HL-60 (cell line): ENCODE measurements at regions not wholly inside any gene's neighbourhood (a gene's known extent, or its start where the extent isn't known, plus 50 kb on each side); places are given as distances from the start of the nearest gene placed in this dataset.

ENCODE experiments used
- DNase-seq, 2 experiments: peaks; one replicate each; pipeline ENCODE4 v3.0.0-alpha.2; 2010 to 2020; ENCODE audit warnings: low read depth in 1 of 2, low spot score in 1 of 2
- H3K27ac ChIP-seq: fragments of 250-450 bp; sonication (Bioruptor Pico); replicated peaks from 2 replicates; pipeline ENCODE4 v1.5.1; 2020; ENCODE audit warnings: mild to moderate bottlenecking, moderate library complexity
- H3K27me3 ChIP-seq: fragments of 250-450 bp; sonication (Bioruptor Pico); 2 replicates; pipeline ENCODE4 v1.5.1; 2021; ENCODE audit warnings: mild to moderate bottlenecking, moderate library complexity; ENCODE audit not compliant: insufficient read depth, poor library complexity, severe bottlenecking
- H3K4me3 ChIP-seq: replicated peaks from 2 replicates; pipeline ENCODE4 v1.5.1; 2011; ENCODE audit warnings: mild to moderate bottlenecking, control low read depth, low read length; ENCODE audit not compliant: insufficient read depth
- CTCF ChIP-seq: IDR thresholded peaks from one replicate; pipeline ENCODE4 v1.5.1; 2011; ENCODE audit warnings: low read length, control low read depth, inconsistent platforms; ENCODE audit not compliant: insufficient read depth
- GABPA ChIP-seq: IDR thresholded peaks from 2 replicates; pipeline ENCODE4 v1.6.1; 2012; ENCODE audit warnings: low read depth
- POLR2AphosphoS5 ChIP-seq: IDR thresholded peaks from 2 replicates; pipeline ENCODE4 v1.6.1; 2012; ENCODE audit warnings: low read depth
- SPI1 ChIP-seq: IDR thresholded peaks from 2 replicates; pipeline ENCODE4 v1.6.1; 2012; ENCODE audit warnings: low read depth, mild to moderate bottlenecking, borderline replicate concordance
- TF ChIP-seq, protein P1 (sequence below): IDR thresholded peaks from 2 replicates; pipeline ENCODE4 v1.6.1; 2012; ENCODE audit warnings: low read depth; ENCODE audit not compliant: insufficient replicate concordance

DNA sequence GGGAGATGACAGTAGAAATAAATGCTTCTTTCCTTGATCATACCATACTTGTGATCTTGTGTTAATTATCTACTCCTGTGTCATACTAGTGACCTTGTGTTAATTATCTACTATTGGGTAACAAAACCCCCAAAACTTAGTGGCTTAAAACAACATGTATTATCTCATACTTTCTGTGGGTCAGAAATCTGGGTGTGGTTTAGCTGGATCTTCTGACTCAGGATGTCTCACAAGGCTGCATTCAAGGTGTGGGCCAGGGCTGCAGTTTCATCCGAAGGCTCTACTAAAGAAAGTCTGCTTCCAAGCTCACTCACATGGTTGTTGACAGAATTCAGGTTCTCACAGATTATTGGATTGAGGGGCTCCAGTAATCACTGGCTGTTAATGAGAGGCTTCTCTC, 70.3 kb upstream of the NDP start:
- no peaks in the 10 kb centered on the region for H3K27me3 ChIP-seq
- DNase-seq: no peak
- no peak overlapping the region for H3K27ac ChIP-seq
- TF ChIP-seq, protein P1, sequence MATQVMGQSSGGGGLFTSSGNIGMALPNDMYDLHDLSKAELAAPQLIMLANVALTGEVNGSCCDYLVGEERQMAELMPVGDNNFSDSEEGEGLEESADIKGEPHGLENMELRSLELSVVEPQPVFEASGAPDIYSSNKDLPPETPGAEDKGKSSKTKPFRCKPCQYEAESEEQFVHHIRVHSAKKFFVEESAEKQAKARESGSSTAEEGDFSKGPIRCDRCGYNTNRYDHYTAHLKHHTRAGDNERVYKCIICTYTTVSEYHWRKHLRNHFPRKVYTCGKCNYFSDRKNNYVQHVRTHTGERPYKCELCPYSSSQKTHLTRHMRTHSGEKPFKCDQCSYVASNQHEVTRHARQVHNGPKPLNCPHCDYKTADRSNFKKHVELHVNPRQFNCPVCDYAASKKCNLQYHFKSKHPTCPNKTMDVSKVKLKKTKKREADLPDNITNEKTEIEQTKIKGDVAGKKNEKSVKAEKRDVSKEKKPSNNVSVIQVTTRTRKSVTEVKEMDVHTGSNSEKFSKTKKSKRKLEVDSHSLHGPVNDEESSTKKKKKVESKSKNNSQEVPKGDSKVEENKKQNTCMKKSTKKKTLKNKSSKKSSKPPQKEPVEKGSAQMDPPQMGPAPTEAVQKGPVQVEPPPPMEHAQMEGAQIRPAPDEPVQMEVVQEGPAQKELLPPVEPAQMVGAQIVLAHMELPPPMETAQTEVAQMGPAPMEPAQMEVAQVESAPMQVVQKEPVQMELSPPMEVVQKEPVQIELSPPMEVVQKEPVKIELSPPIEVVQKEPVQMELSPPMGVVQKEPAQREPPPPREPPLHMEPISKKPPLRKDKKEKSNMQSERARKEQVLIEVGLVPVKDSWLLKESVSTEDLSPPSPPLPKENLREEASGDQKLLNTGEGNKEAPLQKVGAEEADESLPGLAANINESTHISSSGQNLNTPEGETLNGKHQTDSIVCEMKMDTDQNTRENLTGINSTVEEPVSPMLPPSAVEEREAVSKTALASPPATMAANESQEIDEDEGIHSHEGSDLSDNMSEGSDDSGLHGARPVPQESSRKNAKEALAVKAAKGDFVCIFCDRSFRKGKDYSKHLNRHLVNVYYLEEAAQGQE: no peak
- no peak overlapping the region for H3K4me3 ChIP-seq

DNA sequence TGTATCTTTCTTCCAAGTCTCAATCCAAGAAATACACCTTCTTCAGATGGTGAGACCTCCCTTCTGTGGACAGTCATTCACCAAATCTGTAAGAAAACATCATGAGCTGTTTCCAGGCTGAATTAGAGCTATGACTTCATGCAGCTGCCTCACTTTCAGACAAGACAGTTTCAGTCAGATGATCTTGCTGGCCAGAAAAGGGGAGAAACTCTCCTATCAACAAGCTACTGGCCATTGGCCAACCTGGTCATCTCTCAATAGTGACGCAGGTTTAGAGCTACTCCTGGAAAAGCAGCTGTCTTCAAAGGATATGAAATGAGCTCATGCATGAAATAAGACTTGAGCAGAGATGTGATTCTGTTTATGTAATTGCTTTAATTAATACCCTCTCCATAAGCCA, 69.6 kb upstream of the NDP start:
- no peak overlapping the region for H3K27ac ChIP-seq
- no peak overlapping the region for H3K4me3 ChIP-seq
- TF ChIP-seq SPI1 (no peak), GABPA (no peak), POLR2AphosphoS5 (no peak), CTCF (no peak)
- TF ChIP-seq, protein P1: no peak
- no peaks in the 10 kb centered on the region for H3K27me3 ChIP-seq
- no peak for DNase-seq

DNA sequence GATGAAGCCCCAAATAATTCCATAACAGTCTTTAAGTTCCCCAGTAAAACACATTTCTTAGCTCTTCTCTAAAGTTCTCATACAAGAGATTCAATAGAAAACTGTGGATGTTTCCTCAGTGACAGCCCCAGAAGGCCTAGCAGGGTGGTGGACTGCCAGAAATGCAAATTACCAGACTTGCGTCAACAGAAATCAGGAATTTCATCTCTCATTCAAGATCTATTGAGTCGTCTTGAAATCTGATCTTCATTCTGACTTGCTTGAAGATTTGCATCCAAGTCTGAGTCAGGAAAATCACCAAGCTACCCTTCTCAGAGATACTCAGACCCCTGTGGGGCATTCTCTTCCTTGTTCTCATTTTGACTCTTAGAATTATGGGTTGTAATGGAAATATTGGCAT, 68.9 kb upstream of the NDP start:
- TF ChIP-seq GABPA (no peak), CTCF (no peak), SPI1 (no peak), POLR2AphosphoS5 (no peak)
- TF ChIP-seq, protein P1: no peak
- H3K27ac ChIP-seq: no peak overlapping the region
- no peaks in the 10 kb centered on the region for H3K27me3 ChIP-seq
- no peak overlapping the region for H3K4me3 ChIP-seq
- DNase-seq: no peak

- DNase-seq: no peak
- no peak overlapping the region for H3K27ac ChIP-seq
- H3K27me3 ChIP-seq: no peaks in the 10 kb centered on the region
- TF ChIP-seq CTCF: no peak
- no peak for TF ChIP-seq GABPA
- no peak for TF ChIP-seq POLR2AphosphoS5
- TF ChIP-seq, protein P1: no peak
- no peak for TF ChIP-seq SPI1
- H3K4me3 ChIP-seq: no peak overlapping the region
Observed at GRCh38 chrX:44040406-44040805, 67.2 kb upstream of the NDP start.
